ENCODE measurements at regions not wholly inside any gene's neighbourhood (a gene's known extent, or its start where the extent isn't known, plus 50 kb on each side); places are given as distances from the start of the nearest gene placed in this dataset.

GRCh38 chr11:45396394-45396793, 110.3 kb upstream of the SYT13 start:
- TF ChIP-seq CTCF (conservative IDR thresholded peaks at IDR 0.05; ENCODE audit: low read length) (no peak), EZH2phosphoT487 (IDR thresholded peaks at IDR 0.05; ENCODE audit: borderline replicate concordance) (no peak)

Measured in Loucy (cell line).